Astrocyte of the cerebellum (primary cell): ENCODE measurements at regions not wholly inside any gene's neighbourhood (a gene's known extent, or its start where the extent isn't known, plus 50 kb on each side); places are given as distances from the start of the nearest gene placed in this dataset.

Experiments used
- DNase-seq: peaks from one replicate; pipeline ENCODE4 v3.0.0-alpha.2; 2011; ENCODE audit warnings: low read depth
- H3K4me3 ChIP-seq: 2 replicates; pipeline ENCODE4 v1.5.1; 2011; ENCODE audit warnings: mild to moderate bottlenecking, low read depth, low read length, moderate library complexity
- in situ Hi-C: cut with HindIII; loops from 2 replicates; pipeline ENCODE4 v1.10.0; 2017; ENCODE audit warnings: low sequenced_read_pairs
- TF ChIP-seq, protein P1 (sequence below): IDR thresholded peaks from 2 replicates; pipeline ENCODE4 v1.5.1; 2012; ENCODE audit warnings: low read length, low read depth, moderate library complexity, mild to moderate bottlenecking; ENCODE audit errors: missing control alignments

DNA sequence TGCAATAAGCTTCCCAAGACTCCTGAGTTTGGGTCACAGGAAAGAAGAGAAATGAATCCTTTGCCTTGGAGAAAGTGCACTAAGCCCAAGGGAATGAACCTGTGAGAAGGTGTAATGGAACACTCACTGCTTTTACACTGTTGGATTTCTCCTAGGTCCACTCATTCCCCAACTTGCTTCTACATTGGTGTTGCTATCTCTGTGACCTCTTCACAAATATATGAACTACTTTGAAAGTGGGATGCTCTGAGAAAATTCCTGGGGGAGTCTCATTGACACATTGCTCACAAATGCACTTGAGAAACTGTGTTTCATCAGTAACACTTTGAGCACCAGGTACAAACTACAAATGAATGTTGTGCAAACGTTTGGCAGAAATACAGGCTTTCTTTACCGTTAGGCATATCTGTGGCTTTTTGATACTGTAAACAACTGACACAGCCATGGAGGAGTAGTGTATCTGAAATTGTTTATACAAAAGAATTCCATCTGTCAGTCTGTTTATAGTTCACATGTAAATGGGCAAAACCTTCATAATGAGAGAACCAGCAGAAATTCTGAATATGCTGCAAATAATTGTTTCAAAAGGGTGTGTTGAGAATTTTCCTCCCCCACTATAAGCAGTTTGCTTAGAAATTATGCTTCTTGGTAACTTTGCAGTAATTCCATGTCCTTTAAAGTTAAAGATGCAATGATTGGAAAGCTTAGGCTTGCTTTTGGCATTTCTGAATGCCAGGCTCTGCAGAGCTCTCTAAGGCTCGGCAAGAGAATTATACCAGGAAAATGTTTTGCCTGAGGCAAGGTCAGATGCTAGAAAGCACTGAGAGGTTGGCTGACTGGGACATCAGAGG is 348.5 kb upstream of the DDHD1 start:
- TF ChIP-seq, protein P1, sequence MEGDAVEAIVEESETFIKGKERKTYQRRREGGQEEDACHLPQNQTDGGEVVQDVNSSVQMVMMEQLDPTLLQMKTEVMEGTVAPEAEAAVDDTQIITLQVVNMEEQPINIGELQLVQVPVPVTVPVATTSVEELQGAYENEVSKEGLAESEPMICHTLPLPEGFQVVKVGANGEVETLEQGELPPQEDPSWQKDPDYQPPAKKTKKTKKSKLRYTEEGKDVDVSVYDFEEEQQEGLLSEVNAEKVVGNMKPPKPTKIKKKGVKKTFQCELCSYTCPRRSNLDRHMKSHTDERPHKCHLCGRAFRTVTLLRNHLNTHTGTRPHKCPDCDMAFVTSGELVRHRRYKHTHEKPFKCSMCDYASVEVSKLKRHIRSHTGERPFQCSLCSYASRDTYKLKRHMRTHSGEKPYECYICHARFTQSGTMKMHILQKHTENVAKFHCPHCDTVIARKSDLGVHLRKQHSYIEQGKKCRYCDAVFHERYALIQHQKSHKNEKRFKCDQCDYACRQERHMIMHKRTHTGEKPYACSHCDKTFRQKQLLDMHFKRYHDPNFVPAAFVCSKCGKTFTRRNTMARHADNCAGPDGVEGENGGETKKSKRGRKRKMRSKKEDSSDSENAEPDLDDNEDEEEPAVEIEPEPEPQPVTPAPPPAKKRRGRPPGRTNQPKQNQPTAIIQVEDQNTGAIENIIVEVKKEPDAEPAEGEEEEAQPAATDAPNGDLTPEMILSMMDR: no peak
- in situ Hi-C loops: no loop called here
- H3K4me3 ChIP-seq: no peak overlapping the region
- DNase-seq: no peak

DNA sequence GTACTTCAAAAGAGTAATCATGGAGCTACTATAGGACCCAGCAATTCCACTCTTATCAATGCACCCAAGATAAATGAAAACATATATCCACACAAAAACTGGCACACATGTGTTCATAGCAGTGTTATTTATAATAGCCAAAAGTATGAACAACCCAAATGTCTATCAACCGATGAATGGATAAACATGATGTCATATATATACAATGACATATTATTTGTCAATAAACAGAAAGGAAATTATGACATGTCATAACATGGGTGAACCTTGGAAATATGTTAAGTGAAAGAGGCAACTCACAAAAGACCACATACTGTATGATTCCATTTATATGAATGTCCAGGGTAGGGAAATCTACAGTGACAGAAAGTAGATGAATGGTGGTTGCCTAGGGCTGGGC is 347.1 kb upstream of the DDHD1 start:
- H3K4me3 ChIP-seq: no peak overlapping the region
- TF ChIP-seq, protein P1: no peak
- DNase-seq: no peak
- in situ Hi-C loops: no loop called here

DNA sequence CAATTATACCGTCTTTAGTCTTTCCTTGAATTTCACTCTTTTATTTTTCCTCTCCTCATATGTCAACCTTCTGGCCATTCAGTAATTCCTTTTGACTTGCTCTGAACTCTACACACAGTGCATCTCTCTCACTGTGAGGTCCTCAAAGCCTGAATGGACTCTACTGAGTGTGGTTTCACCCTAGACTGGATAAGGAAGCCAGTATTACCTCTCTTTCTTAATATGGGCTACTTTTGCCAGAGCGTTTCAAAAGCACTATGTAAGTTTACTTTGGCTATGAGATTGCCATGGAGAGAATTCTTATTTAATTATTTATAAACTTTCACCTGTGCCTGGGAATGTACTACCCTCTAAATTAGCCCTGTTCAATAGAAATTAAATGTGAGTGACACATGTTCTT is 343.5 kb upstream of the DDHD1 start:
- DNase-seq: no peak
- TF ChIP-seq, protein P1: no peak
- no peak overlapping the region for H3K4me3 ChIP-seq
- in situ Hi-C loops: no loop called here

DNA sequence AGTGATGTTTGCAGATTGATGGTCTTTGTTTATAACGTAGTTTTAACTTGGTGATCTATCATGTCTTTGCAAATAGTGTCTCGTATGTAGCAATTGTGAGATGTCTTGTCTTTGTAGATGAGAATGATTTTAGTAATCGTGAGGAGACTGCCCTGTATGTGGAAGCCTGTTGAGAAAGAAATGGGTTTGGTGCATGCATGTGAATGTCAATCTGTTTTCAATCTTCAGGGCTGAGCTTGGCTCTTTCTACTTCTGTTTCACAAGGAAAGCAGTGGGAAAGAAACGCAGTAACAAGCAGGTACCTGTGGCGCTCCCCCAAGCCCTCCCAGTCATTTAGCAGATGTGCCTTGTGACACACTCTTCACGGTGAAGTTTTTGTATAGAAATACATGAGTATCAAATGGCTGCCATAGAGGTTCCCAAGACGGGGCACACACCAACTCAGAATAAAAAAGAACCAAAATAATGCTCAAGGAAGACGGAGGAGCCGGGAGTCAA is 342.8 kb upstream of the DDHD1 start:
- TF ChIP-seq, protein P1: no peak
- DNase-seq: no peak
- in situ Hi-C loops: no loop called here
- no peak overlapping the region for H3K4me3 ChIP-seq

DNA sequence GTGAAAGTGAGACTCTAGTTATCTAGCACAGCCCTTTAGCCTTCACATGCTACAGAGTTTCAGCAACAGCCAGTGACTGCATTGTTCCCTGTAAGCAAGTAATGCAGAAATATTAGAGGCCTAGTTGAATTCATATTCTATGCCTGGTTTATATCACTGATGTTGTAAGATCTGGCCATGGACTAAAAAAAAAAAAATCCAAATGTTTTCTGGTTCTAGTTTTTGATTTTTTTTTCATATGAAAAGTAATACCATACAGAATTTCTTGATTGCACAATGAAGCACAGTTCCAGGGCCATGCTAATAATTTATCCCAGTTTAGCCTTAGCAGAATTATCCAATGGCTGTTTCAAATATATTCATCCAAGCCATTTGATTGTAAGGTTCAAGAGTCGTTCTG is 341.5 kb upstream of the DDHD1 start:
- DNase-seq: no peak
- TF ChIP-seq, protein P1: no peak
- in situ Hi-C loops: no loop called here
- no peak overlapping the region for H3K4me3 ChIP-seq

DNA sequence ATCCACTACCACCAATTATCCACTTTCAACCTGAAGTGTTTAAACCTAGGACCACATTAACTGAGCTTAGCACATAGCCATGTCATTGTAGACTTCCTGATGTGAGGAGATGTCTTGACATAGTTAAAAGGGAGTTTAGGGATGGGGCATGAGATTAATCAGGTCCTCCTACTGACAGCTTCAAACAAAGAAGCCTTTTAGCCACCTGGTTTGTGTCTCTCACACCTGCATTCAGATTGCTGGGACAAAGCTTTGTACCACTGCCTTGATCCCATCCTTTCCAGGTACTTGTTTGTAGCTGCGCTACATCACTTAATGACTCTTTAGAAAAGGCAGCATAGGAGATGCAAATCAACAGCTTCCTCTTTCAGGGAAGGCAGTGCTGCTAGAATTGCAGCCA is 340.7 kb upstream of the DDHD1 start:
- TF ChIP-seq, protein P1: no peak
- no peak overlapping the region for H3K4me3 ChIP-seq
- in situ Hi-C loops: no loop called here
- DNase-seq: no peak
